K562 (cell line): ENCODE measurements at regions not wholly inside any gene's neighbourhood (a gene's known extent, or its start where the extent isn't known, plus 50 kb on each side); places are given as distances from the start of the nearest gene placed in this dataset.

Experiments
- FOXK2 ChIP-seq, 2 experiments: fragments of 450-650 bp; IDR thresholded peaks in 1 of 2; conservative IDR thresholded peaks in 1 of 2; 2 replicates each; pipeline ENCODE4 v1.6.1; 2016; ENCODE audit warnings: low read depth in 2 of 2, mild to moderate bottlenecking in 1 of 2
- ZNF253 ChIP-seq: fragments of 250-450 bp; sonication (Bioruptor Pico); conservative IDR thresholded peaks from 2 replicates; pipeline ENCODE4 v1.6.1; 2021; ENCODE audit warnings: mild to moderate bottlenecking

DNA sequence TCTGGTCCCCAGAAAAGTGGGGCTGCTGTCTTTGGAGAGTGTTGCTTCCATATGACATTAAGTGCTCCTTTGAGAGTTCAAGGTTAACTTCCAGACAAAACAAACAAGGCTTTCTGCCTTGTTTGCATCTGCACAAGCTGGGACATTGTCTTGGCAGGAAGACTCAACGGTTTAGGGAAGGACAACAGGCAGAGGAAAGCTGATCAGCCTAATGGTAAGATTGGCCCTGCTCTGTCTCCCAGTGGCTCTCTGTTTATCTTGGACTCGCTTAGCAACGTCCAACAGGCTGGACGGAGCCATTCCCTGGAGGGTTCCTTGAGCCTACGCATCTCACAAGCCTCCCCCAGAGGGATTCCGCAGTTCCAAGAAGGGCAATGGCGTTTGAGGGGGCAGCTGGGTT is 62.2 kb upstream of the SLC44A3 start:
- TF ChIP-seq ZNF253 (CRISPR knock-in tag), result no peak
- TF ChIP-seq FOXK2 (conservative IDR thresholded peaks at IDR 0.05 in 1 of 2, IDR thresholded peaks at IDR 0.05 in 1 of 2; ENCODE audit: low read depth in 2 of 2), result no peak
